ENCODE measurements at regions not wholly inside any gene's neighbourhood (a gene's known extent, or its start where the extent isn't known, plus 50 kb on each side); places are given as distances from the start of the nearest gene placed in this dataset.
"Not testable (repeated sequence)": the region's sequence is repeated elsewhere in the genome, so short reads cannot be mapped to it uniquely, and the experiment has no call there.

DNA sequence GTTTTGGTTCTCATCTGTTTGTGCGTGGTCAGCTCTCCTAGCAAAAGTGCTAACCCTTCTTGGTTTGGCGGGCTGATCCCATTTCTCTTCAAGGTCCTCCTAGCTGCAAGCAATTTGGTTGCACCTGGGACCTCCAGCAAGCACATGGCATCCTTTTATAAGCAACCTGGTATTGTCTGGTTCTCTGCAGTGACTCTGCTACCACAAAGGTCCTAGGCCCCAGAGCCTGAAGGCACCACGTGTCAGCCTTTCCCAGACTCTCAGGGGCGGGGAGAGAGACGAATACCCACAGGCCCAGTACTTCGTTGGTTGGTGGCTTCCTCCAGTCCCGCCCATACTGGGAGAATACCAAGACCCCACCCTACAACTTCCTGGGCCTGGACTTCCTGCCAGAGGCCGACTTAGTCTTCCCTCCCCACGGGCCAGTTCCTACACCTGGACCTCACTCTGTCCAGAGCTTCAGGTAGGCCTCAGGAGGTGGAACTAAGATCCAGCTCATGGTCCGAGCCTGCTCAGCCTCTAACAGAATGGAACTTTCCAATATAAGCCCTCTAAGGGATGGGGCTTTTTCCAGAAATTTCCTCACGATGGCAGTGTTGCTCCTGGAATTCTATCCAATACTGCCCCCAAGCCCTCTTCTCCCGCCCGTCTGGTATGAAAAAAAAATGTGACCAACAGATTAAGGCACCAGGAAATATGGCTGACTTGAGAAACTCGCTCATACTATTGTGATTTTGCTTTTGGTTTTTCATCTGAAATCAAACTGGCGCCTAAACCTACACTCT, 192.5 kb upstream of the STK26 start:
- DNase-seq (ENCODE audit: low spot score) = peak; percentile 73

DNA sequence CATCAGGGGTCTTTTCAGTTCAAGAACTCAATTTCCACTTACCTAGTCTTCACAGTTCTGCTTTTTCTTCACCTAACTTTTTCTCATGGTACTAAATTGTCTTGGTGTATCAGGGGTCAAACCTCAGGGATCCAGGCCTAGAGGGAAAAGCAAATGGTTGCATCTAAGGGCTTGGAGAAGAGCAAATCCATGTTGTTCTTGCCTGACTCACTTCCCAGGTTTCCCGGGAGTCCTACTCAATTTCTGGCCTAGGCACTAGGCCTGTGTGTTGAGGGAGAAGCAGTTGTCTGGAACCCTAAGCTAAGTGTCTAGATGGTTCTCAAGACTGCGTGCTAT, 191.9 kb upstream of the STK26 start:
- no peak for DNase-seq (ENCODE audit: low spot score)

DNA sequence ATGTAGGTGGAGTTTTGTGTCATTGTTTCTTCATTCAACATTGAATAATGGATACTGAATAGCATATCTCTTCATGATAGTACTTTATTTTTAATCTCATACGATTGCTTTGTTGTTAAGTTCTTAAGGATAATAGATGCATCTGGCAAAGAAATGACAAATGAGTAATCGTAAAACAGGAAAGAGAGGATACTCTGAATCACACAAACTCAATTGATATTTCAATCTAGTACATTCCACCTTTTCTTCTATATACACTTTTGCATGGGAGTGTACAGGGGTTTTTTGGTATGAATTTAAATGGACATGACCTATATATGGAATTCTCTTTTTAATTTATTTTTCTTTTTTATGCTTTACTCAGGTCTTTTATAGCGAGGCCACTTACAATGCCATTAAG, 186.9 kb upstream of the STK26 start:
- no peak for DNase-seq (ENCODE audit: low spot score)

- DNase-seq (ENCODE audit: low spot score) = no peak
These were observed 185.8 kb upstream of the STK26 start for GRCh38 chrX:131837325-131837724.

DNA sequence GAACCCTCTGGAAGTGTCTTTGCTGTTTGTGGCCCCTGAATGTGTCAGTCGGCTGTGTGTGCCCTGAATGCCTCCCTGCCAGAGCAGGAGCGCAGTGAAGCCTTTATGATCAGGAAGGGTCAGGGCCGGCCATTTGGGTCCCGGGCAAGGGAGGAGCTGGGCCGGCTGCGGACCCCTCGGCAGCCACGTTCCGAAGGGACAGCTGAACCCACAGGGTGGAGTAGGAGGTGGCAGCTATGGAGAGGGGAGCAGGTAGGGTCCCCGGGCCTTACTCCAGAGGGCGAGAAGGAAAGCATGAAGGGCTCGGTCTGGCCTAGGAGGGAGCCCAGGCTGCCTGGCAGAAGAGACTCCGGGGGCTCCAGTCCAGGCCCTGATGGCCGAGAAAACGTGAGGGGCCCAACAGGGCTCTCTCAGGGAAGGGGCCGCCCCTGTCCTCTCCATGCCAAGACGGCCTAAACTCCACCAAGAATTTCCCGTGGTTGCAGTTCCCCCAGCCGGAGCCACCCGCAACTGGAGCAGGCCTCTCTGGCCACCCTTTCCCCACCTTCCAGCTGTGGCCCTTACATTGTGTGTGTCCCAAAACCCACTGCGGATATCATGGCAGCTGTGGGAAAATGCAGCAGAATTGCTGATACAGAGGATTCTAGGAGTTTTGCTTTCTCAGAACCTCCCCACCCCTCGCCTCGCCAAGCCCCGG, 182.2 kb upstream of the STK26 start:
- no peak for DNase-seq (ENCODE audit: low spot score)

DNA sequence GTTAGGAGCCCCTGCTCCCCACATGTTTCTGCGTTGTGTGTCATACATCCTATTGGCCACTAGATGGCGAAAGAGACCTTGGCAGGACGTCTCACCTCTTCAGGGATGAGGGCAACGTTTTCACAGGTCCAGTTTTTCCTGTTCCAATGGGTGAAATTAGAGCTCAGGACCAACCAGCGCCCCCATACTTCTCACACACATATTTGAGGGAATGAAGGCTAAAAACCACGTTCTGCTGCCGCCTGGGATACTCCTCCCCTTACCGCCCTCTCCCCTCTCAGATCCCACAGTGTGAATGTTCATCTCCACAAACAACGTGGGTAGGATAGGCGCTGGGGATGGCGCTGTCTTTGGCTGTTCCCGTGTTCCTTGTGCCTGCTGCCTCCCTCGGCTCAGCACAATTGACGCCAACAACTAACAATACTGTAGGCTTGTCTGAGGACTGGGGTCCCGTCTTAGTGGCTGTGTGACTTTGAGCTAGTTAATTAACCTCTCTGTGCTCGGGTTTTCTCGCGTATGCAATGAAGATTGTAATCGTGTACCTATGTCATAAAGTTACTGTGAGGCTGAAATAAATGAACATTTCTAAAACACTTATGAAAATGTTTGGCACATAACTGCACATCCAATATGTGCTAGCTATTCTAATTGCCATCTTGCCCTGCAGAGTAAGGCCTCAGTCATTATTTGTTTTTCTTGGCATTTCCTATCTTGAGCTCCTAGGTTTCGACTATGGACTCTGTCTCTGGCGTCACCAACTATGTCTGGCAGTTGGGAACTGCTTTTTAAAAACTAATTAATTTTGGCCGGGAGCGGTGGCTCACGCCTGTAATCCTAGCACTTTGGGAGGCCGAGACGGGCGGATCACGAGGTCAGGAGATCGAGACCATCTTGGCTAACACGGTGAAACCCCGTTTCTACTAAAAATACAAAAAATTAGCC, 181.3 kb upstream of the STK26 start:
- peak; percentile 56 for DNase-seq (ENCODE audit: low spot score)

- DNase-seq (ENCODE audit: low spot score) = no peak
These were observed 179.1 kb upstream of the STK26 start for GRCh38 chrX:131843987-131844386.

DNA sequence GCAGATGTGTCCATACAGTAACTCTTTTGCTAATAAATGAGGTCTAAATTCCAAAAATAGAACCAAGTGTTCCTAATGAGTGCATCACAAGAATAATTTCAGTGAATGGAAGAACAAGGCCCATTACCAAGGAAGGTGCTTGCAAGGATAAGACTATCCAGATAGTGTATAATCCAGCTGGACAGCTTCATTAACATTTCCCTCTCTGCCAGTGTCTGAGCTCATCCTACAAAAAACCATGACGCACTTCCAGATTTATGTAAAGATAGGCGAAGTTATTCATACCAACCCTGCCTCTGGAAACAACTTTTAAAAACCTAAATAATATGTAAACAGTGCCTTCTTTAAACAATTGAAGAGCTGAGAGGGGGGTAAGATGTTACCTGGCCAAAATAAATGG, 177.9 kb upstream of the STK26 start:
- no peak for DNase-seq (ENCODE audit: low spot score)

DNA sequence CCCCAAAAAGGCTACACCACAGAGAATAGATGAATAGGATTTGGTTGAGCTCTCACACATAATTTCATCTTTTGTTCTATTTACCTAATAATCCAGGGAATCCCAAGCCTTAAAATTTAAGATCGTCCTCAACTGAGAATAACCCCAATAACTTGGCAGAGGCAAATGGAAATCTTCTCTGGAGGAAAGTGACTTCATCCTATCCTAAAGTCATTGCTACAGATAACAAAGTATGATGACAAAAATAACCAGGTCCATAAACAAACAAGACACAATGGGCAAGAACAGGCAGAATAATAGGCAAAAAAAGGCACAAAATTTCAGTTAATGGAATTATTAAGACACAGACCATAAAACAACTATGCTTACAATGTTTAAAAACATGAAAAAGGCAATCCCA, 177.3 kb upstream of the STK26 start:
- no peak for DNase-seq (ENCODE audit: low spot score)

GRCh38 chrX:131850964-131851363, 172.1 kb upstream of the STK26 start:
- not testable (repeated sequence) for DNase-seq (ENCODE audit: low spot score)

DNA sequence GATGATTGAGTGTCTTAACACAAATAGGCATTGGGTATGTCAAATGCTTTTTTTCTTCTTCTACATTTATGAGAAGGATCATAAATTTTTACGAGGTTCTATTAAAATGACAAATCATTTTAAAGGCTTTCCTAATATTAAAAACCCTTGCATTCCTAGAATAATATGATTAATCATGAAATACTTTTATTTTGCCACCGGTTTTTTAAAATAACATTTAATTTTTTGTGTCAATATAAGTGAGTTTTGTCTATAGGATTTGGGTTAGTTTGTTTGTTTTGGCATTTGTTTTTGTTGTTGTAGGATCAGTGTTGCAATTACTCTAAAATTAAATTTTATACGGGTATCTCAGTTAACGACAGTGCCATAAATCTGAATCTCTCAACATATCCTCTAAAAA, 169.7 kb upstream of the STK26 start:
- no peak for DNase-seq (ENCODE audit: low spot score)

DNA sequence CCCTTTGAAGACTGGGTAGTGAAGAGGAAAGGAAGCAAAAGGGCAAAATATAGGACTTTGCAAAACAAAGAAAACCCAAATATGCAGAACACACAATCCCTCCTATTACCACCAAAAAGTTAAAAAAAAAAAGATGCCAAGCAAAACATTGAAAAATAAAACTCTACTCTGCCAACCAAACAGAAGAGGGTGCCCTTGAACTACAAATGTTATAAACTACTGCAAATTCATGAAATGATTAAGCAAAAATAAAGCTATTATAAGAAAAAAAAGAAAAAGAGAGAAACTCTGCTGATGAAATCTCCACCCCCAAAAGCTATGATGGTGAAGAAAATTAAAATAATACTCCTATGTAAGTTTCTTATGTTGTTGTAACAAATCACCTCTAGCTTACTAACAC, 168.5 kb upstream of the STK26 start:
- DNase-seq (ENCODE audit: low spot score) = peak; percentile 23

GRCh38 chrX:131861088-131861787, 161.9 kb upstream of the STK26 start:
- no peak for DNase-seq (ENCODE audit: low spot score)

DNA sequence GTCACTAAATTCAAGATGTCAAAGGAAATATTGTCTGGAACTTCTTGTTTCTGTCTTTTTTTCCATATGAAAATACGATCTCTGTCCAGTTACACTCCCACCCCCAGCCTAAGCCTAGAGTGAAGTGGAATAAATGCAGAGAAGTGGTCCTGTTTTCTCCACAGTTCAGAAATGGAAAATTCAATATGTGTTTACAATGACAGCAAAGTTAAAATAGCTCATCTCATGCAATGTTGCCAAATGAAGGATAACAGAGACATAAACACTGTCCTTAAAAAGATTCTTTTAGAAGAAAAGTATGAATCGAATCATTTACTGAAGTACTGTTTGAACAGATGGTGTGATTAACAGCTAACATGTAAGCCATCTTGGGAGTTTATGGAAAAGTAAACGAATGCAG, 160.8 kb upstream of the STK26 start:
- no peak for DNase-seq (ENCODE audit: low spot score)

GRCh38 chrX:131869182-131869581, 153.9 kb upstream of the STK26 start:
- no peak for DNase-seq (ENCODE audit: low spot score)

DNA sequence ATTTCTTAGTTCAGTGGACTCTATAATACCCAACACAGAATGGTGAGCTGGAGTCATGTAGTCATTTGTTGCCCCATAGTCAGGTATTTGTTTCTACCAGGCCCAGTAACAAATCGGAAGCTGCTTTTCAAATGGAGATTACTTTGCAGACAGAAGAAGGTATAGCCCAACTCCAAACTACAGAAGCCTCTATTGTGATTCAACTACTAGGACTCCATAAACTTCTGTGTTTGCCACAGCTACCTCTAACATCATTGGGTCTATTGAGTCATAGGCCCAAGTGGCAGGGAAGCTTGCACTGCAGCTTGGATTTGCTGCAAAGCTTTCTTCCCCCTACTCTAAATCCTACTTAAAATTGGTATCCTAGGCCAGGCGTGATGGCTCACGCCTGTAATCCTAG, 148.8 kb upstream of the STK26 start:
- DNase-seq (ENCODE audit: low spot score) = no peak

DNA sequence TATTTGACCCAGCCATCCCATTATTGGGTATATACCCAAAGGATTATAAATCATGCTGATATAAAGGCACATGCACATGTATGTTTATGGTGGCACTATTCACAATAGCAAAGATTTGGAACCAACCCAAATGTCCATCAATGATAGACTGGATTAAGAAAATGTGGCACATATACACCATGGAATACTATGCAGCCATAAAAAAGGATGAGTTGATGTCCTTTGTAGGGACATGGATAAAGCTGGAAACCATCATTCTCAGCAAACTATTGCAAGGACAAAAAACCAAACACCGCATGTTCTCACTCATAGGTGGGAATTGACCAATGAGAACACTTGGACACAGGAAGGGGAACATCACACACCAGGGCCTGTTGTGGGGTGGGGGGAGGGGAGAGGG, 147.3 kb upstream of the STK26 start:
- not testable (repeated sequence) for DNase-seq (ENCODE audit: low spot score)

DNA sequence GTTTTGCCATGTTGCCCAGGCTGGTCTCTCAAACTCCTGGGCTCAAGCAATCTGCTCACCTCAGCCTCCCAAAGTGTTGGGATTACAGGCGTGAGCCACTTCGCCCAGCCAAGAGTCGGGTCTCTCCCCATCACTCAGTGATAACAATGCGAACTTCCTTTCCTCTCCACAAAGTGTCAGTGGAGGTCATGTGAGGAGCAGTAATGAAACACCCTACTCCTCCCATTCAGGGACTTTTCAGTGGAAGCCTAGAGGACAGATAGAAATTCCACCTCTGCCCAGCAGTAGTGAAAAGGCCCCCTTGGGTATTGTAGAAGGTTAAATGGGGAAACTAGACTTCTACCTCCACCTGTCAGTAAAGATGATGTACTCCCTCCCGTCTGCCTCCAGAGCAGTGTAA, 141.9 kb upstream of the STK26 start:
- DNase-seq (ENCODE audit: low spot score) = no peak

DNA sequence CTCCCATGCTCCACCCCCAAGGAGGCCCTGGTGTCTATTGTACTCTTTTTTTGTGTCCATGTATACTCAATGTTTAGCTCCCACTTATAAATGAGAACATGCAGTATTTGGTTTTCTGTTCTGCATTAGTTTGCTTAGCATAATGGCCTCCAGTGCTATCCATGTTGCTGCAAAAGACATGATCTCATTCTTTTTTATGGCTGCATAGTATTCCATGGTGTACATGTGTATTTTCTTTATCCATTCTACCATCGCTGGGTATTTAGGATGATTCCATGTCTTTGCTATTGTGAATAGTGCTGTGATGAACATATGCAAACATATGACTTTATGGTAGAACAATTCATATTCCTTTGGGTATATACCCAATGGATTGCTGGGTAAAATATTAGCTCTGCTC, 138.1 kb upstream of the STK26 start:
- DNase-seq (ENCODE audit: low spot score) = not testable (repeated sequence)

GRCh38 chrX:131893857-131894256, 129.2 kb upstream of the STK26 start:
- not testable (repeated sequence) for DNase-seq (ENCODE audit: low spot score)

- DNase-seq (ENCODE audit: low spot score) = no peak
These were observed 128.1 kb upstream of the STK26 start for GRCh38 chrX:131894995-131895394.

GRCh38 chrX:131895807-131896206, 127.3 kb upstream of the STK26 start:
- DNase-seq (ENCODE audit: low spot score) = peak; percentile 4
